Osteoblast (primary cell): ENCODE measurements at regions not wholly inside any gene's neighbourhood (a gene's known extent, or its start where the extent isn't known, plus 50 kb on each side); places are given as distances from the start of the nearest gene placed in this dataset.

Experiments
- DNase-seq: peaks from one replicate; pipeline ENCODE4 v3.0.0; 2011; ENCODE audit warnings: low spot score, mixed read lengths; ENCODE audit not compliant: insufficient read length; ENCODE audit errors: missing footprints
- H2AFZ ChIP-seq: 2 replicates; pipeline ENCODE4 v1.6.0; 2011; ENCODE audit warnings: mild to moderate bottlenecking, low read length
- H3K27ac ChIP-seq: 2 replicates; pipeline ENCODE4 v1.5.1; 2011; ENCODE audit warnings: mild to moderate bottlenecking, low read depth, low read length, moderate library complexity
- H3K27me3 ChIP-seq: 2 replicates; pipeline ENCODE4 v1.6.0; 2012; ENCODE audit warnings: mild to moderate bottlenecking, control low read depth, inconsistent platforms, low read length, moderate library complexity; ENCODE audit not compliant: insufficient read depth
- H3K36me3 ChIP-seq: 2 replicates; pipeline ENCODE4 v1.5.1; 2011; ENCODE audit warnings: mild to moderate bottlenecking, low read length, control low read depth, moderate library complexity; ENCODE audit not compliant: insufficient read depth
- H3K4me1 ChIP-seq: 2 replicates; pipeline ENCODE4 v1.5.1; 2011; ENCODE audit warnings: mild to moderate bottlenecking, low read length, control low read depth, moderate library complexity; ENCODE audit not compliant: insufficient read depth
- H3K4me2 ChIP-seq: 2 replicates; pipeline ENCODE4 v1.6.0; 2011; ENCODE audit warnings: mild to moderate bottlenecking, low read length; ENCODE audit not compliant: insufficient read depth
- H3K4me3 ChIP-seq: fragments of 200-600 bp; sonication (generic); 3 replicates; pipeline ENCODE4 v1.5.1; 2012; ENCODE audit warnings: mild to moderate bottlenecking, low read length, inconsistent platforms; ENCODE audit not compliant: insufficient read depth
- H3K79me2 ChIP-seq: 2 replicates; pipeline ENCODE4 v1.6.0; 2012; ENCODE audit warnings: mild to moderate bottlenecking, low read length, control low read depth, inconsistent platforms; ENCODE audit not compliant: insufficient read depth
- H3K9me3 ChIP-seq: 2 replicates; pipeline ENCODE4 v1.5.1; 2011; ENCODE audit warnings: low read depth, low read length, control low read depth
- H4K20me1 ChIP-seq: 2 replicates; pipeline ENCODE4 v1.6.0; 2012; ENCODE audit warnings: mild to moderate bottlenecking, low read length, control low read depth; ENCODE audit not compliant: insufficient read depth
- TF ChIP-seq, protein P1 (sequence below): IDR thresholded peaks from 2 replicates; pipeline ENCODE4 v1.5.1; 2011; ENCODE audit warnings: mild to moderate bottlenecking, low read depth, low read length, moderate library complexity; ENCODE audit errors: extremely low read depth

DNA sequence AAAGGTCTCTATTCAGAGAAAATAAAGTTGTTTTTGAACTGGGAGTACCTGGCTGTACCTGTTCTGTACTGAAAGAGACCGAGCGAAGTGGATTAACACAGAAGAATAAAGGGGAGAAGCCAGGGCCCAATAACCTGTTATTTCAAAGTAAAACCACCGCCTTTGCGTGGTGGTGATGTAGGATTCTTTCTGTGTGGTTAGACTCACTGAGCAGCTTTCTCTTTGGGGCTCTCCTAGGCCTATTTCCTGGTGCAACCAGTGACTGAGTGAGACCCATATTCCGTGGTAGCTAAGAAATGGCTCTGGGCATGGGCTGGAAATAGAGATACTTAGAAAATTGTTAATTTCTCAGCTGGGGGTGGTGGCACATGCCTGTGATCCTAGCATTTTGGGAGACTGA is 99.9 kb downstream of the XCL2 start:
- H3K79me2 ChIP-seq = no peaks in the 10 kb centered on the region
- no peak overlapping the region for H3K27ac ChIP-seq
- TF ChIP-seq, protein P1, sequence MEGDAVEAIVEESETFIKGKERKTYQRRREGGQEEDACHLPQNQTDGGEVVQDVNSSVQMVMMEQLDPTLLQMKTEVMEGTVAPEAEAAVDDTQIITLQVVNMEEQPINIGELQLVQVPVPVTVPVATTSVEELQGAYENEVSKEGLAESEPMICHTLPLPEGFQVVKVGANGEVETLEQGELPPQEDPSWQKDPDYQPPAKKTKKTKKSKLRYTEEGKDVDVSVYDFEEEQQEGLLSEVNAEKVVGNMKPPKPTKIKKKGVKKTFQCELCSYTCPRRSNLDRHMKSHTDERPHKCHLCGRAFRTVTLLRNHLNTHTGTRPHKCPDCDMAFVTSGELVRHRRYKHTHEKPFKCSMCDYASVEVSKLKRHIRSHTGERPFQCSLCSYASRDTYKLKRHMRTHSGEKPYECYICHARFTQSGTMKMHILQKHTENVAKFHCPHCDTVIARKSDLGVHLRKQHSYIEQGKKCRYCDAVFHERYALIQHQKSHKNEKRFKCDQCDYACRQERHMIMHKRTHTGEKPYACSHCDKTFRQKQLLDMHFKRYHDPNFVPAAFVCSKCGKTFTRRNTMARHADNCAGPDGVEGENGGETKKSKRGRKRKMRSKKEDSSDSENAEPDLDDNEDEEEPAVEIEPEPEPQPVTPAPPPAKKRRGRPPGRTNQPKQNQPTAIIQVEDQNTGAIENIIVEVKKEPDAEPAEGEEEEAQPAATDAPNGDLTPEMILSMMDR = no peak
- H3K4me1 ChIP-seq = peaks cover 4% of the 10 kb centered on the region
- H3K27me3 ChIP-seq = no peaks in the 10 kb centered on the region
- no peaks in the 10 kb centered on the region for H3K9me3 ChIP-seq
- DNase-seq = no peak
- H2AFZ ChIP-seq = no peak overlapping the region
- no peaks in the 10 kb centered on the region for H4K20me1 ChIP-seq
- no peak overlapping the region for H3K4me3 ChIP-seq
- no peak overlapping the region for H3K4me2 ChIP-seq
- no peaks in the 10 kb centered on the region for H3K36me3 ChIP-seq

DNA sequence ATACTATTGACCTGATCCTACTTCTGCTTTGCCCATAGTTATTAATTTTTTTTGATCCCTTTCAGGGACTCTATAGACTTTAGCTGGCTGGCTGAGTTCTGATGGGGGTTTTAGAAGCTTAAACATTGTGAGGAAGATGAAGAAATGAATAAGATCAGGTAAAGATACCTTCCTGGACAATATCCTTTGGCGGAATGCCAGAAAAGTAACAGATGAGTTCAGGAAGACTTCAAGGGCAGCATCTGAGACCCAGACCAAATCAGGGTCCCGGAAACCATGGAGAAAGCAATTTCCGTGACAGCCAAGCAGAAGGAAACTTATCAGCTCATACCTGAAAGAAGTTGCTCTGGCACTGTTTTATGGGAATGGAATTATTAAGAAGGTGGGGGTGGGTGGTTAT is 100.4 kb downstream of the XCL2 start:
- Histone ChIP-seq H3K4me2 (no peak overlapping the region), H3K36me3 (no peaks in the 10 kb centered on the region), H3K4me1 (peaks cover 4% of the 10 kb centered on the region), H3K27me3 (no peaks in the 10 kb centered on the region), H4K20me1 (no peaks in the 10 kb centered on the region), H3K79me2 (no peaks in the 10 kb centered on the region), H2AFZ (no peak overlapping the region), H3K27ac (no peak overlapping the region), H3K9me3 (no peaks in the 10 kb centered on the region), H3K4me3 (no peak overlapping the region)
- no peak for DNase-seq
- TF ChIP-seq, protein P1 = no peak

DNA sequence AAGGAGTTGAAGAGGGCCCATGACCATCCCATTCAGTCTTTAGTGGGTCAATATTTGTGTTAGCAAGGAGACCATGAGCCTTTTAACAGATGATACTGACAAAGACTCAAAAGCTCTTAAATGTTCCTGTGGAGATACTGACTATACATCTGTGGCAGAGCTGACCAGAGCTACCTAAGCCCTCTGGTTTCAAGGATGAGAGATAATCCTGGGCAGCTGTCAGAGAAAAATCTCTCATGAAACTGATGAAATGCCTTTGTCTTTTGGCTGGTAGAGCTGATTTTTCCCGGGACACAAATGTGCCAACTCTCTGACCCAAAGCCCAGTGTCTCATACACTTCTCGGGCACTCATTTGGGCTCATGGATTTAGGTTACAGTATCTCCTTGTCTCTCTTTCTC is 100.9 kb downstream of the XCL2 start:
- Histone ChIP-seq H3K79me2 (no peaks in the 10 kb centered on the region), H2AFZ (no peak overlapping the region), H3K4me3 (no peak overlapping the region), H3K27ac (no peak overlapping the region), H3K9me3 (no peaks in the 10 kb centered on the region), H3K27me3 (no peaks in the 10 kb centered on the region), H4K20me1 (no peaks in the 10 kb centered on the region), H3K36me3 (no peaks in the 10 kb centered on the region), H3K4me2 (no peak overlapping the region), H3K4me1 (peaks cover 4% of the 10 kb centered on the region)
- TF ChIP-seq, protein P1 = no peak
- no peak for DNase-seq

DNA sequence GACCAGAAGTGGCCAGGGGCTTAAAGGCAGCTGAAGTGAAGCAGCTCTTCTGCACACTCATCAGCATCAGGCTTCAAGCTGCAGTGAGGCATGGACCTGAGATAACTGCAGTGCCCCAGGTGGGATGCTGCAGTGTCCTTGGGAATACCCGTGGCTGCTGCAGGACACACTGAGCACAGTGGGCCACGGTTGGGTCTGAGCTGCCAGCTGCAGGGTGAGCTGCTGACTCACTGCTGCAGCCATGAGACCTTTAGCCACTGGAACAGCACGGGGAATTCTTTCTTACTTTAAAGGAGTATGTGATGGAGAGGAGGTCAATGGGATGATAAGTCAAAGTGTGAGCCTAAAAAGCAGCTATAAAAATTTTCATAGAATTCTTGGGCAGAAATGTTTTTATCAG is 102.1 kb downstream of the XCL2 start:
- no peak for DNase-seq
- H3K36me3 ChIP-seq = no peaks in the 10 kb centered on the region
- no peak overlapping the region for H3K27ac ChIP-seq
- H4K20me1 ChIP-seq = no peaks in the 10 kb centered on the region
- H3K9me3 ChIP-seq = no peaks in the 10 kb centered on the region
- no peak overlapping the region for H3K4me3 ChIP-seq
- TF ChIP-seq, protein P1 = no peak
- no peaks in the 10 kb centered on the region for H3K79me2 ChIP-seq
- H2AFZ ChIP-seq = no peak overlapping the region
- no peak overlapping the region for H3K4me2 ChIP-seq
- peaks cover 4% of the 10 kb centered on the region for H3K27me3 ChIP-seq
- peaks cover 4% of the 10 kb centered on the region for H3K4me1 ChIP-seq
